Endodermal cell (in vitro differentiated cells): ENCODE measurements at regions not wholly inside any gene's neighbourhood (a gene's known extent, or its start where the extent isn't known, plus 50 kb on each side); places are given as distances from the start of the nearest gene placed in this dataset.
A peak's percentile ranks its signal among the peaks of the same experiment; 100 is the strongest.

ENCODE experiments used
- DNase-seq: peaks from one replicate; pipeline ENCODE4 v3.0.0-alpha.2; 2017
- H3K27ac ChIP-seq: 2 replicates; pipeline ENCODE4 v1.5.1; 2013; ENCODE audit warnings: mild to moderate bottlenecking, low read depth, low read length, moderate library complexity
- H3K27me3 ChIP-seq: 2 replicates; pipeline ENCODE4 v1.6.1; 2013; ENCODE audit warnings: mild to moderate bottlenecking, low read length, moderate library complexity; ENCODE audit not compliant: insufficient read depth, control insufficient read depth, poor library complexity, severe bottlenecking
- H3K36me3 ChIP-seq: 2 replicates; pipeline ENCODE4 v1.7.0; 2013; ENCODE audit warnings: mild to moderate bottlenecking, low read length, moderate library complexity; ENCODE audit not compliant: control insufficient read depth, insufficient read depth
- H3K4me1 ChIP-seq: one replicate; pipeline ENCODE4 v1.7.0; 2013; ENCODE audit warnings: low read length; ENCODE audit not compliant: control insufficient read depth, insufficient read depth
- H3K4me3 ChIP-seq: 2 replicates; pipeline ENCODE4 v1.5.1; 2013; ENCODE audit warnings: mild to moderate bottlenecking, low read length, moderate library complexity
- H3K9ac ChIP-seq: 2 replicates; pipeline ENCODE4 v1.6.1; 2013; ENCODE audit warnings: mild to moderate bottlenecking, low read length, moderate library complexity; ENCODE audit not compliant: poor library complexity, severe bottlenecking; ENCODE audit errors: extremely low read depth
- H3K9me3 ChIP-seq: 2 replicates; pipeline ENCODE4 v1.6.1; 2013; ENCODE audit warnings: mild to moderate bottlenecking, low read length, moderate library complexity; ENCODE audit not compliant: control insufficient read depth
- H3K27ac Mint-ChIP-seq: 2 replicates; pipeline ENCODE4 v1.8.0; 2020; ENCODE audit warnings: mixed read lengths
- H3K27me3 Mint-ChIP-seq: 2 replicates; pipeline ENCODE4 v1.8.0; 2021; ENCODE audit warnings: mild to moderate bottlenecking, mixed read lengths; ENCODE audit not compliant: insufficient read depth
- H3K36me3 Mint-ChIP-seq: 2 replicates; pipeline ENCODE4 v1.8.0; 2020; ENCODE audit warnings: low read depth, mixed read lengths
- H3K4me1 Mint-ChIP-seq: 2 replicates; pipeline ENCODE4 v1.8.0; 2020; ENCODE audit warnings: mixed read lengths
- H3K4me3 Mint-ChIP-seq: 2 replicates; pipeline ENCODE4 v1.8.0; 2020; ENCODE audit warnings: mild to moderate bottlenecking, moderate library complexity, mixed read lengths
- H3K9me3 Mint-ChIP-seq: 2 replicates; pipeline ENCODE4 v1.8.0; 2020; ENCODE audit warnings: mild to moderate bottlenecking, mixed read lengths
- WGBS, 2 experiments: methylation state at CpG; one replicate each; pipeline versions ENCODE4 v1.1.5 to v1.1.7; 2013; ENCODE audit warnings: missing lambda C conversion rate in 2 of 2, mixed read lengths in 1 of 2; ENCODE audit not compliant: insufficient coverage in 1 of 2, insufficient read length in 1 of 2; 5-methylcytosine and 5-hydroxymethylcytosine counted together
- TF ChIP-seq, protein P1 (sequence below): fragments of 200-600 bp; sonication (generic); conservative IDR thresholded peaks from 2 replicates; pipeline ENCODE4 v1.5.0; 2021; ENCODE audit warnings: antibody characterized with exemption, mild to moderate bottlenecking

DNA sequence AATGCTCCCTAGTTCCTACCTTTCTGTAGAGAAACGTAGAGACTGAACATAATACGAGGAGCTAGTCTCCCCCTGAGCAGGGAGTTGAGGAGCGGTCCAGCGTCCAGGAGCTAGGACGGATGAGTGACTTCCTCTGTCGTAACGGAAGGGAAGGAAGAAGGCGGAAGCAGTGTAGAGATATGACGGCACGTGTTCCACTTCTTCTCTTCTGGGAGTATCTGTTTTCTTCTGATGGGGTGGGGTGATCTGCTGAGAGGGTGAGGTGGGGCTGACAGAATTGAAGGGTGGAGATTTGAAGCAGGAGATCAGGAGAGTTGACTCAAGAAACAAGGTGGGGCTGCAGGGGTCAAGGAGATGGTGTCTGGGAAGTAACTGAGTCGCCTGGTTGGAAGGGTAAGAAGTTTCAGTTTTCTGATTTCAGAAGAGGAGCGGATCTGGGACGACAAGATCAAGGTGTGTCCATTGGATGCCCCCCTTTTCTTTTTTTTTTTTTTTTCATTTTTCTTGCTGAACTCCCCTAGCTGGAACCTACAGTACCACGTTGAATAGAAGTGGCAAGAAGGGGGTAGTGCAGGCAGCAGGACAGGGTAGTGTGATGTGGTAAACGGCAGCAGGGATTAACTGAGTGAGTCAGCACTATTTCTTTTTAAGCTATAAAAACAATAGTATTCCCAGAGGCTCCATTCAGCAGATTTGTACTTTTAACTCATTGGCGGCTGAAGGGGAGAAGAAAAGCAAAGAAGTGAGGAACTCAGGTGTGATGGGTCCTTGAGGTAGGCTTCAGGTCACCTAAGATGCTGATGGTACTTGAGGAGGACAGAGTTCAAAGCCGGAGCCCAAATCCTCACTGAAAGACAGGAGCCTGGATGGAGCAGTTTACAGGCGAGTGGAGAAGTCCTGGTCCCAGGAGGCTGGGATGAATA is 50.8 kb upstream of the SETD7 start:
- WGBS, 2 experiments = 88 to 99% methylated on average over 9 to 18 of the region's 18 CpGs
- H3K9me3 Mint-ChIP-seq = peaks cover 16% of the 10 kb centered on the region
- no peak for DNase-seq
- H3K4me1 Mint-ChIP-seq = peaks cover 33% of the 10 kb centered on the region
- H3K4me1 ChIP-seq = no peaks in the 10 kb centered on the region
- H3K4me3 ChIP-seq = no peak overlapping the region
- H3K36me3 Mint-ChIP-seq = no peaks in the 10 kb centered on the region
- H3K27me3 Mint-ChIP-seq = peaks cover 10% of the 10 kb centered on the region
- peak overlapping the region; percentile 95 for H3K27ac Mint-ChIP-seq
- no peaks in the 10 kb centered on the region for H3K27me3 ChIP-seq
- H3K27ac ChIP-seq = no peak overlapping the region
- H3K36me3 ChIP-seq = no peaks in the 10 kb centered on the region
- no peak overlapping the region for H3K4me3 Mint-ChIP-seq
- TF ChIP-seq, protein P1, sequence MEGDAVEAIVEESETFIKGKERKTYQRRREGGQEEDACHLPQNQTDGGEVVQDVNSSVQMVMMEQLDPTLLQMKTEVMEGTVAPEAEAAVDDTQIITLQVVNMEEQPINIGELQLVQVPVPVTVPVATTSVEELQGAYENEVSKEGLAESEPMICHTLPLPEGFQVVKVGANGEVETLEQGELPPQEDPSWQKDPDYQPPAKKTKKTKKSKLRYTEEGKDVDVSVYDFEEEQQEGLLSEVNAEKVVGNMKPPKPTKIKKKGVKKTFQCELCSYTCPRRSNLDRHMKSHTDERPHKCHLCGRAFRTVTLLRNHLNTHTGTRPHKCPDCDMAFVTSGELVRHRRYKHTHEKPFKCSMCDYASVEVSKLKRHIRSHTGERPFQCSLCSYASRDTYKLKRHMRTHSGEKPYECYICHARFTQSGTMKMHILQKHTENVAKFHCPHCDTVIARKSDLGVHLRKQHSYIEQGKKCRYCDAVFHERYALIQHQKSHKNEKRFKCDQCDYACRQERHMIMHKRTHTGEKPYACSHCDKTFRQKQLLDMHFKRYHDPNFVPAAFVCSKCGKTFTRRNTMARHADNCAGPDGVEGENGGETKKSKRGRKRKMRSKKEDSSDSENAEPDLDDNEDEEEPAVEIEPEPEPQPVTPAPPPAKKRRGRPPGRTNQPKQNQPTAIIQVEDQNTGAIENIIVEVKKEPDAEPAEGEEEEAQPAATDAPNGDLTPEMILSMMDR = peak; percentile 38
- H3K9me3 ChIP-seq = no peaks in the 10 kb centered on the region
- no peak overlapping the region for H3K9ac ChIP-seq

DNA sequence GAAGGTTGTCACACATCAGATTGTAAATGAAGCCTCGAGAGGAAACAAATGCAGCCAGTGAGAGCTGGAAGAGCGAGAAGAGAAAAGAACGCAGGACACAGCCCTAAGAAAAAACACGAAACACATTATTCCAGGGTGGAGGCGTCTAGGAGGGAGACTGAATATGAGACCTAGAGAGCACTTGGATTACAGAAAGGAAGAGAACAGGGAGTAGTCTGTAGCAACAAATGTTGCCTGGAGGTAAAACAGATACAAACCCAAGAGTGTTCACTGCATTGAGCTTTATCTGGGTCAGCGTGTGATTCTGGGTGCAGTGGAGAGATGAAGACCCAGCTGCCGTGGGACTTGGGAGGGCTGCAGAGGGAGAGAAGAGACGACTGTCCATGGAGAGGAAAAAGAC is 50.1 kb upstream of the SETD7 start:
- Histone ChIP-seq H3K9me3 (no peaks in the 10 kb centered on the region), H3K4me3 (no peak overlapping the region), H3K36me3 (no peaks in the 10 kb centered on the region), H3K27ac (no peak overlapping the region), H3K4me1 (no peaks in the 10 kb centered on the region), H3K9ac (no peak overlapping the region), H3K27me3 (no peaks in the 10 kb centered on the region)
- WGBS, 2 experiments = 91 to 92% methylated on average over 8 of the region's 8 CpGs
- Mint-ChIP-seq H3K9me3 (peaks cover 16% of the 10 kb centered on the region), H3K4me3 (no peak overlapping the region), H3K4me1 (peaks cover 33% of the 10 kb centered on the region), H3K27ac (no peak overlapping the region), H3K36me3 (no peaks in the 10 kb centered on the region), H3K27me3 (peaks cover 10% of the 10 kb centered on the region)
- DNase-seq = no peak
- TF ChIP-seq, protein P1 = no peak
